Right lobe of liver (tissue), 4 donors: ENCODE measurements at regions not wholly inside any gene's neighbourhood (a gene's known extent, or its start where the extent isn't known, plus 50 kb on each side); places are given as distances from the start of the nearest gene placed in this dataset.

Source experiments
- POLR2A ChIP-seq: fragments of 450-650 bp; IDR thresholded peaks from one replicate; pipeline ENCODE4 v1.6.1; 2017; ENCODE audit warnings: antibody characterized with exemption, mild to moderate bottlenecking
- TF ChIP-seq, protein P1 (sequence below), 4 donors: fragments of 200-600 bp in 3 of 4; fragments of 450-650 bp in 1 of 4; IDR thresholded peaks; one replicate each; pipeline versions ENCODE4 v1.5.1 to v1.8.0; 2016 to 2022; ENCODE audit warnings: antibody characterized with exemption in 4 of 4, mild to moderate bottlenecking in 2 of 4
- donor health status: DM: no; HTN: no; CAD: no.
- donor health status: DM: no; HTN: no; CAD: no.
- donor health status: DM: no; HTN: yes; CAD: no.

DNA sequence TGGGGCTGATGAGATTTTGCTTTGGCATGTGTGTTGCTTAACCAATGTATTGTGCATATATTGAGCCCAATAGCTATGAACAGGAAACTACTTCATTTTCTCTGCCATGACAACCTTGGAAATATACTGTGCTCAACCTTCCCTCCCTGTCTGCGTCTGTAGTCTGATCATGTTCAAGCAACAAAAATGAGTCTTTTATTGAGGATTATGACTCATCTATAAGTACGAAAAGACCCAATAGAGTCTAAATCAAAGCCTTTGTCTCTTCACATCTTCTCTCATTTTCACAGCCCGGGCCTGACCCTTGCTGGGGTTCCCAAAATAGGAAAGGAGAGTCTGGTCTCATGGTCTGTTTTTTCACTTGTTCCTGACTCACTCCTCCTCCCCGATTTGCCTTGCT, 158.2 kb downstream of the CAND1 start:
- no peak for TF ChIP-seq POLR2A
- TF ChIP-seq, protein P1, sequence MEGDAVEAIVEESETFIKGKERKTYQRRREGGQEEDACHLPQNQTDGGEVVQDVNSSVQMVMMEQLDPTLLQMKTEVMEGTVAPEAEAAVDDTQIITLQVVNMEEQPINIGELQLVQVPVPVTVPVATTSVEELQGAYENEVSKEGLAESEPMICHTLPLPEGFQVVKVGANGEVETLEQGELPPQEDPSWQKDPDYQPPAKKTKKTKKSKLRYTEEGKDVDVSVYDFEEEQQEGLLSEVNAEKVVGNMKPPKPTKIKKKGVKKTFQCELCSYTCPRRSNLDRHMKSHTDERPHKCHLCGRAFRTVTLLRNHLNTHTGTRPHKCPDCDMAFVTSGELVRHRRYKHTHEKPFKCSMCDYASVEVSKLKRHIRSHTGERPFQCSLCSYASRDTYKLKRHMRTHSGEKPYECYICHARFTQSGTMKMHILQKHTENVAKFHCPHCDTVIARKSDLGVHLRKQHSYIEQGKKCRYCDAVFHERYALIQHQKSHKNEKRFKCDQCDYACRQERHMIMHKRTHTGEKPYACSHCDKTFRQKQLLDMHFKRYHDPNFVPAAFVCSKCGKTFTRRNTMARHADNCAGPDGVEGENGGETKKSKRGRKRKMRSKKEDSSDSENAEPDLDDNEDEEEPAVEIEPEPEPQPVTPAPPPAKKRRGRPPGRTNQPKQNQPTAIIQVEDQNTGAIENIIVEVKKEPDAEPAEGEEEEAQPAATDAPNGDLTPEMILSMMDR (IDR thresholded peaks at IDR 0.05) = no peak
